ENCODE measurements at regions not wholly inside any gene's neighbourhood (a gene's known extent, or its start where the extent isn't known, plus 50 kb on each side); places are given as distances from the start of the nearest gene placed in this dataset.

- Histone ChIP-seq H3K4me3 (ENCODE audit: low read depth in 1 of 3, low read length in 3 of 3) (no peak overlapping the region), H3K9me3 (ENCODE audit: control insufficient read depth in 4 of 4, low read length in 3 of 4) (no peaks in the 10 kb centered on the region), H3K27me3 (ENCODE audit: control insufficient read depth in 4 of 4, insufficient read depth in 4 of 4, low read length in 3 of 4) (no peaks in the 10 kb centered on the region), H3K9ac (ENCODE audit: low read depth in 1 of 2, low read length in 2 of 2) (no peak overlapping the region), H3K27ac (ENCODE audit: low read depth in 1 of 2, low read length in 2 of 2) (no peak overlapping the region), H3K4me1 (ENCODE audit: control insufficient read depth in 4 of 4, insufficient read depth in 4 of 4, low read length in 3 of 4) (peaks cover 0 to 4% (median under 1%) of the 10 kb centered on the region in 4 donors), H3K36me3 (ENCODE audit: control insufficient read depth in 4 of 4, insufficient read depth in 3 of 4, low read depth in 1 of 4, low read length in 3 of 4) (no peaks in the 10 kb centered on the region)
- DNase-seq (ENCODE audit: low spot score), result no peak
- TF ChIP-seq YY1 (IDR thresholded peaks at IDR 0.05) (no peak), REST (IDR thresholded peaks at IDR 0.05) (no peak), FOXA1 (IDR thresholded peaks at IDR 0.05) (no peak), RXRA (IDR thresholded peaks at IDR 0.05) (no peak), MAX (IDR thresholded peaks at IDR 0.05) (no peak), HNF4G (IDR thresholded peaks at IDR 0.05) (no peak), FOXA2 (IDR thresholded peaks at IDR 0.05) (no peak), ATF3 (IDR thresholded peaks at IDR 0.05) (no peak), TAF1 (conservative IDR thresholded peaks at IDR 0.05) (no peak)
- 79% methylated on average over 3 of the region's 3 CpGs for WGBS
Measured at GRCh38 chrX:38982843-38983242, 181.6 kb downstream of the MID1IP1 start.

GRCh38 chrX:38985375-38985774, 184.1 kb downstream of the MID1IP1 start:
- H3K9me3 ChIP-seq (ENCODE audit: control insufficient read depth in 4 of 4, low read length in 3 of 4), result no peaks in the 10 kb centered on the region
- no peak for DNase-seq (ENCODE audit: low spot score)
- H3K9ac ChIP-seq (ENCODE audit: low read depth in 1 of 2, low read length in 2 of 2), result no peak overlapping the region
- no peaks in the 10 kb centered on the region for H3K27me3 ChIP-seq (ENCODE audit: control insufficient read depth in 4 of 4, insufficient read depth in 4 of 4, low read length in 3 of 4)
- H3K4me1 ChIP-seq (ENCODE audit: control insufficient read depth in 4 of 4, insufficient read depth in 4 of 4, low read length in 3 of 4), result peaks cover 0 to 4% (median under 1%) of the 10 kb centered on the region in 4 donors
- 60% methylated on average over 3 of the region's 3 CpGs for WGBS
- H3K36me3 ChIP-seq (ENCODE audit: control insufficient read depth in 4 of 4, insufficient read depth in 3 of 4, low read depth in 1 of 4, low read length in 3 of 4), result no peaks in the 10 kb centered on the region
- no peak overlapping the region for H3K4me3 ChIP-seq (ENCODE audit: low read depth in 1 of 3, low read length in 3 of 3)
- no peak overlapping the region for H3K27ac ChIP-seq (ENCODE audit: low read depth in 1 of 2, low read length in 2 of 2)
- peak; percentile 64 to 74 for TF ChIP-seq RAD21 (IDR thresholded peaks at IDR 0.05)
- TF ChIP-seq SP1 (IDR thresholded peaks at IDR 0.05), result no peak
- peak; percentile 7 for TF ChIP-seq CTCF (IDR thresholded peaks at IDR 0.05; ENCODE audit: low read depth, low read length, missing input control)

- Histone ChIP-seq H3K4me1 (ENCODE audit: control insufficient read depth in 4 of 4, insufficient read depth in 4 of 4, low read length in 3 of 4) (peaks cover 0 to 4% (median under 1%) of the 10 kb centered on the region in 4 donors), H3K9me3 (ENCODE audit: control insufficient read depth in 4 of 4, low read length in 3 of 4) (no peaks in the 10 kb centered on the region), H3K9ac (ENCODE audit: low read depth in 1 of 2, low read length in 2 of 2) (no peak overlapping the region), H3K36me3 (ENCODE audit: control insufficient read depth in 4 of 4, insufficient read depth in 3 of 4, low read depth in 1 of 4, low read length in 3 of 4) (no peaks in the 10 kb centered on the region), H3K4me3 (ENCODE audit: low read depth in 1 of 3, low read length in 3 of 3) (no peak overlapping the region), H3K27me3 (ENCODE audit: control insufficient read depth in 4 of 4, insufficient read depth in 4 of 4, low read length in 3 of 4) (no peaks in the 10 kb centered on the region), H3K27ac (ENCODE audit: low read depth in 1 of 2, low read length in 2 of 2) (no peak overlapping the region)
- TF ChIP-seq YY1 (IDR thresholded peaks at IDR 0.05), result no peak
- no peak for TF ChIP-seq SP1 (IDR thresholded peaks at IDR 0.05)
- TF ChIP-seq TAF1 (conservative IDR thresholded peaks at IDR 0.05), result no peak
- no peak for TF ChIP-seq GABPA (IDR thresholded peaks at IDR 0.05 in 1 of 2, conservative IDR thresholded peaks at IDR 0.05 in 1 of 2)
- TF ChIP-seq FOXA1 (IDR thresholded peaks at IDR 0.05), result no peak
- no peak for TF ChIP-seq JUND (IDR thresholded peaks at IDR 0.05)
- no peak for TF ChIP-seq HNF4A (conservative IDR thresholded peaks at IDR 0.05)
- TF ChIP-seq RXRA (IDR thresholded peaks at IDR 0.05), result no peak
- no peak for TF ChIP-seq NR2F2 (IDR thresholded peaks at IDR 0.05)
- no peak for DNase-seq (ENCODE audit: low spot score)
- 16% methylated on average over 2 of the region's 2 CpGs for WGBS
Measured at GRCh38 chrX:38985945-38986344, 184.7 kb downstream of the MID1IP1 start.
